Endothelial cell (in vitro differentiated cells): ENCODE measurements at regions not wholly inside any gene's neighbourhood (a gene's known extent, or its start where the extent isn't known, plus 50 kb on each side); places are given as distances from the start of the nearest gene placed in this dataset.
A peak's percentile ranks its signal among the peaks of the same experiment; 100 is the strongest.

Source experiments
- DNase-seq: peaks from one replicate; pipeline ENCODE4 v3.0.0; 2021; ENCODE audit warnings: low spot score
- H3K27ac Mint-ChIP-seq: one replicate; pipeline ENCODE4 v1.8.0; 2021; ENCODE audit warnings: mixed read lengths, inconsistent platforms; ENCODE audit not compliant: unreplicated experiment
- H3K27me3 Mint-ChIP-seq: one replicate; pipeline ENCODE4 v1.8.0; 2021; ENCODE audit warnings: mild to moderate bottlenecking, moderate library complexity, mixed read lengths, inconsistent platforms; ENCODE audit not compliant: unreplicated experiment
- H3K36me3 Mint-ChIP-seq: one replicate; pipeline ENCODE4 v1.8.0; 2021; ENCODE audit warnings: mild to moderate bottlenecking, low read depth, mixed read lengths, inconsistent platforms; ENCODE audit not compliant: unreplicated experiment
- H3K4me1 Mint-ChIP-seq: one replicate; pipeline ENCODE4 v1.8.0; 2021; ENCODE audit warnings: mild to moderate bottlenecking, mixed read lengths, inconsistent platforms; ENCODE audit not compliant: unreplicated experiment
- H3K4me3 Mint-ChIP-seq: one replicate; pipeline ENCODE4 v1.8.0; 2021; ENCODE audit warnings: mild to moderate bottlenecking, mixed read lengths, inconsistent platforms; ENCODE audit not compliant: unreplicated experiment
- H3K9me3 Mint-ChIP-seq: one replicate; pipeline ENCODE4 v1.8.0; 2021; ENCODE audit warnings: mixed read lengths, inconsistent platforms; ENCODE audit not compliant: unreplicated experiment
- CTCF ChIP-seq: fragments of 200-600 bp; sonication (generic); IDR thresholded peaks from one replicate; pipeline ENCODE4 v1.5.0; 2021; ENCODE audit warnings: antibody characterized with exemption; ENCODE audit not compliant: unreplicated experiment

DNA sequence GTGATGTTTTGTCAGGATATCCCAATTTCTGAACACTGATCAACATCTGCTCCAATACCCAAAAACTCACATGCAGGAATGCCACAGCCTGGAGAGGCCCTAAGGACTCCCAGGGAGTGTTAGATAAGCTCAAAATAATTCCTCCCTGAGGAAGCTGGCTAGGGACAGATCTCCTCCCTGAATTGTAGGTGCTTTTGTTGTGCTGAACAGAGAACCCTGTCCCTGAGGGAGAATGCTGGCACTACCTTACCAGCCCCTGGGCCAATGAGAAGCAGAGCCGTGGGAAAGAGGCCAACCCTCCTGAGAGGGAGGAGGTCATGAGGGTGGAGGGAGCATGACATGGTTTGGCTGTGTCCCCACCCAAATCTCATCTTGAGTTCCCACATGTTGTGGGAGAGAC lies 73.6 kb upstream of the PTGFRN start:
- H3K36me3 Mint-ChIP-seq: no peaks in the 10 kb centered on the region
- H3K27ac Mint-ChIP-seq: no peak overlapping the region
- DNase-seq: no peak
- peaks cover 2% of the 10 kb centered on the region for H3K4me1 Mint-ChIP-seq
- no peaks in the 10 kb centered on the region for H3K9me3 Mint-ChIP-seq
- no peaks in the 10 kb centered on the region for H3K27me3 Mint-ChIP-seq
- H3K4me3 Mint-ChIP-seq: no peak overlapping the region
- TF ChIP-seq CTCF: no peak

GRCh38 chr1:116841569-116842344 lies 68.0 kb upstream of the PTGFRN start:
- Mint-ChIP-seq H3K36me3 (no peaks in the 10 kb centered on the region), H3K9me3 (no peaks in the 10 kb centered on the region), H3K27ac (peak overlapping the region; percentile 43), H3K4me1 (no peaks in the 10 kb centered on the region), H3K4me3 (no peak overlapping the region), H3K27me3 (peaks cover 3% of the 10 kb centered on the region)
- DNase-seq: no peak
- TF ChIP-seq CTCF: no peak

GRCh38 chr1:116842654-116843053 lies 67.1 kb upstream of the PTGFRN start:
- Mint-ChIP-seq H3K4me1 (no peaks in the 10 kb centered on the region), H3K9me3 (no peaks in the 10 kb centered on the region), H3K27ac (no peak overlapping the region), H3K36me3 (no peaks in the 10 kb centered on the region), H3K27me3 (peaks cover 3% of the 10 kb centered on the region), H3K4me3 (no peak overlapping the region)
- DNase-seq: no peak
- no peak for TF ChIP-seq CTCF

- H3K27me3 Mint-ChIP-seq: peaks cover 3% of the 10 kb centered on the region
- H3K9me3 Mint-ChIP-seq: no peaks in the 10 kb centered on the region
- no peak for DNase-seq
- no peaks in the 10 kb centered on the region for H3K36me3 Mint-ChIP-seq
- H3K4me3 Mint-ChIP-seq: no peak overlapping the region
- H3K4me1 Mint-ChIP-seq: peaks cover 4% of the 10 kb centered on the region
- no peak for TF ChIP-seq CTCF
- H3K27ac Mint-ChIP-seq: no peak overlapping the region
Measured at GRCh38 chr1:116844775-116845174, 64.9 kb upstream of the PTGFRN start.

GRCh38 chr1:116847190-116847589 lies 62.5 kb upstream of the PTGFRN start:
- H3K36me3 Mint-ChIP-seq: no peaks in the 10 kb centered on the region
- peaks cover 9% of the 10 kb centered on the region for H3K4me1 Mint-ChIP-seq
- no peak overlapping the region for H3K27ac Mint-ChIP-seq
- H3K4me3 Mint-ChIP-seq: no peak overlapping the region
- no peak for TF ChIP-seq CTCF
- H3K27me3 Mint-ChIP-seq: peaks cover 9% of the 10 kb centered on the region
- no peak for DNase-seq
- H3K9me3 Mint-ChIP-seq: no peaks in the 10 kb centered on the region
